HG03045 (cell line): ENCODE measurements at regions not wholly inside any gene's neighbourhood (a gene's known extent, or its start where the extent isn't known, plus 50 kb on each side); places are given as distances from the start of the nearest gene placed in this dataset.
"Not testable (repeated sequence)": the region's sequence is repeated elsewhere in the genome, so short reads cannot be mapped to it uniquely, and the experiment has no call there.

ENCODE experiments used
- ATAC-seq: cut with Tn5 transposase; IDR thresholded peaks from one replicate; pipeline ENCODE4 v1.9.1; 2021; ENCODE audit warnings: mild to moderate bottlenecking, moderate library complexity; ENCODE audit not compliant: unreplicated experiment

DNA sequence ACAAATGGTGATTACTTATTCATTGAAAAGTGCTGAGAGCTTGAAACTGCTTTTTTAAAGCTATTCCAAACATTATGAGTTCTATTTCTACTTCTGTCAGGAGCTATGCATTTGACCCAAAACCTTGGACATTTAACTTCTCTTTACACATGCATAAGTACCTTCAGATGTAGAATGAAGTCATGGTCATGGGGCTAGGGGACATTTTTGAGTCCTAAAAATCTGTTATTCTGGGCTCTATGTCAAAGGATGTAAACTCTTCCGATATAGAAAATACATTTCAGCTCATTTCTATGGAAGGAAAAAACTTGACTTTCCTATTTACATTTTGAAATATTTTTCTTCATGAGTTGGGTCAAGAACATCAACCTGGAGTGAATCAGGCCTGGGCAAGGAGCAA, 179.5 kb upstream of the CXCL12 start:
- no peak for ATAC-seq

DNA sequence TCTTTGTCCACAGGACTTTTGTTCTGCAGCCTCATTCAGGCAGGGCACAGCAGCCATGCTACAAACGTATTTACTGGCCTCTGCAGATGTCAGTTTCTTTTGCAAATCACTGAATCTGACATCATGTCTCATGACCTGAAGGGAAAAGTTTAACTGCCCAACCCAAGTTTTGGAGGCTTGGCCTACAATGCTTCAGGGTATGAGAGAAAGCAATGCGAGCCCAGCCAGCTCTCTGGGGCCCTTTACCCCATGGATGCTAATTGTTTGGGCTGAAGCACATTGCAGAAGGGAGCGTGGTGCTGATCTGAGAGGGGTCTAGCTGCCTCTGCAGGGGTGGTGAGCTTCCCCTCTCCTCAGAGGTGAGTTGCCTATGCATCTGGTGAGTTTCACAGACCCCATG, 179.9 kb upstream of the CXCL12 start:
- ATAC-seq, result no peak

GRCh38 chr10:44566786-44567185, 181.9 kb upstream of the CXCL12 start:
- no peak for ATAC-seq

GRCh38 chr10:44567471-44567870, 182.6 kb upstream of the CXCL12 start:
- ATAC-seq, result no peak

DNA sequence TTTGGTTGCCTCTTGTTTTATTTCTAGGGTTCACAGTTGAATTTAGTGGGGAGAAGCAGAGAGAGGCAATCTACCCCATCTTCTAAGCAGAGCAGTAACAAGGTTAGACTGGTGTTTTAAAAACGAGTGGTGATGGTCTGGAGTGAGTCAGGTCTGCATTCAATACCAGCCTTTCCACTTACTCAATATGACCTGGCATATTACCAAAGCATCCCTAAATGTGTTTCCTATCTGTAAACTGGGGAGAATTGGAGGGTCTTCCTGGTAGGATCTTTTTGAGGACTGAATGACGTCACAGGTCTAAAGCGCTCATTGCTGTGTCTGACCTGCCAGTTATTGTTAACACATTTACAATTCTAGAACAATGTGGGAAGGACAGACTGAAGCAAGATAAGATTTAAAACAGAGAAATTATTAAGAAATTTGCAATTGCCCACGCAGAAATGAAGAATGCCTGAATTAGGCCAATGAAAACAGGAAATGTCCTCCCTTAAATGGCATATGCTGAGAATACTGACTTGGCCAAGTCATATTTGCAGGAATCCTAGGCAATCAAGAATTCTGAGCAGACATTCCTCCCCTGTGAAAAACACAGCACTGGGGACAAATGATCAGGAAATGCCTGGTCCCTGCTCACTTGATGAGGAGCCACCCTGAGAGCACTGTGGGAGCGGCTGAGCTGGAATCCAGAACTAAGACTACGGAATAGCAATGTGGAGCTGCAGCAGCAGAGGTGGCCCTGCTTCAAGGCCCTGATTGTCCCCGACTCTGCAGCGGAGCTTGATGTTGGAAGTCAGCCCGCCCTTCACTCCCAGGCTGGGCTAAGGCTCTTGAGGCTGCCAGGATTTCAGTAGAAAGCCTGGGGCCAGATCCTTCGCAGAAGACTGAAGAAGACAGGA, 184.5 kb upstream of the CXCL12 start:
- ATAC-seq, result no peak

DNA sequence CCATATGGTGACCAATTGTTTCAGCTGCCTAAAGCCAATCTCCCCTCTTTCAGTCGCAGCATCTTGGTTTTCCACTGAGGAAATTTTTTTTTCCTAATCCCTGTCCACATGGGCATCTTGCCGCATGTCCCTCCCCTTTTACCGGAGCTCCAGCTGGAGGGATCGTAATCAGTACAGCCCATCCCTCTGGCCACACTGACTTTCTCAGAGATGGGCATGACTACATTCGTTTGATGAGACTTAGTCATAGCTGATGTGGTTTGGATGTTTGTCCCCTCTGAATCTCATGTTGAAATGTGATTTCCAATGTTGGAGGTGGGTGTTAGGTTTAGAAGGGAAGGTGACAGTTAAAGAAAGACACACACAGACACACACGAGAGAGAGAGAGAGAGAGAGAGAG, 186.8 kb upstream of the CXCL12 start:
- no peak for ATAC-seq

- ATAC-seq, result no peak
Measured at GRCh38 chr10:44572146-44572545, 187.2 kb upstream of the CXCL12 start.

DNA sequence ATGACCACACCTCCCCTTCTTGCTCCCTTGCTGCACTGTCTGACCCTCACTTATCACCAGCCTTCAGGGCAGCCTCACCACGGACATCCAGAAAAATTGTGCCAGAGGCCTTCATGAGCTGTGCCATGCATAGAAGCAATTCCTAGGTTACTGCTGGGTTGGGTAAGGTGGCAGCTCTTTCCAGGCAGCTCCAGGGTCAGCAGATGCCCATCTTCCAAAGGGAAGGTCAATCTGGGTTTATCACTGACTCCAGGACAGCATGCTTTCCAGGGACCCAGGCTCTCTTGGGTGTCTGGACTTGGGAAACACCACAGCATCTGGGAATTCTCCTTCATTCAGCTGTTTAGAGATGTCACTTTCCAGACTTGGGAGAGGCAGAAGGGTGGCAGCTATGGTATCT, 188.9 kb upstream of the CXCL12 start:
- ATAC-seq, result no peak

DNA sequence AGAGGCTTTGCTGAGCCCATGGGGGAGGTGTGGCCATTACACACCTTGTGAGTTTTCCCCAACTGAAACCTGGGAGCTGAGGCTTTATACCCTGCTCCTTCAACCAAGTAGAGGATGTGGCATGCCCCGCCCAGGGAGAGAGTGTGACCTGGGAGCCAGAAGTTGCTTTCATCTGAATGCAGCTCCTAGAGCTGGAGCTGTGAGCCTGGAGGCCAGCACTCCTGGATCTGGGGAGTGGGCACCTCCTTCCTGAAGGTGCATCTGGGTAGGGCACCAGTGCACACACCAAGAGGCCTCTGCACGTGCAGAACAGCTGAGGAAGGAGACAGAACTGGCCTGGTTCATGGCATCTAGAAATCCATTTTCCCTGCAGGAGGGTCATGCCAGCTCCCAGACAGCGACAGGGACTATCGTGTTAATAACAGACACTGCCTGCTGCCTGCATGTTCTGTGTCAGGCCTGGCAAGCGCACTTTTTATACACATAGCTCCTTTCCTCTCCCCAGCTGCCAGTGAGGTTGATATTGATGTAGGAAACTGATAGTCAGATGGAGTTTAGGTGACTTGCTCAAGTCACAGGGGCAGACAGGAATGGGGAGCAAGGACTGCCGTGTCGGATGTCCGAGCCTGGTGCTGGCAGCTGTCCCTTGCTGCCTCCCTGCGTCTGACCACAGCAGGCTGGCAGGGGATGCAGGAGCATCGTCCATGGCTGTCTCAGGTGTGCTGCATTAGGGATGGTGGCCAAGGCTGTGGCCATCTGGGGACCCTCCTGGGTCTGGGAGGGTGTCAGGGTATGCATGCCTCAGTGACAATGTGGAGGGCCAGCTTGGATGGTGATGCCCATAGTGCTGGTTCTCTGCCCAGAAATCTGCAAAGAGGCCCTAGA, 189.9 kb upstream of the CXCL12 start:
- no peak for ATAC-seq

GRCh38 chr10:44575601-44576380, 190.9 kb upstream of the CXCL12 start:
- no peak for ATAC-seq

- ATAC-seq, result no peak
Measured at GRCh38 chr10:44576702-44577191, 191.8 kb upstream of the CXCL12 start.

DNA sequence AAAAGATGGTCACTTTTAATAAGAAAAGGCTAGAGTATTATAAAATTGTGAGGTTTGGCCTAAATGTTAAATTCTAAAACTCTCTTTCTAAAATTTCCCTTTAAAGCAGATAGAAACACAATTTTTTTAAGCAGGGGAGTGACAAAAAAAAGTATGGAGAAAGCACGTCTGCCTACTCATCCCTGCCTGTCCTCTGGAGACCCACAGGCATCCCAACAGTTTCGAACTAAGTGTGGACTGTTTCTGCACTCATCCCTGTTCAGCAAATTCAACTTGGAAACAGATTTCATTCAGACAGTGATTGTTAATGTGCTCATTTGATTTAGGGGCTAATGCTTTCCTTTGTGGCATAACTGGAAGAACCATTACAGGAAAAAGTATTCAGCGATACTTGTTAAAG, 192.6 kb upstream of the CXCL12 start:
- ATAC-seq, result no peak

DNA sequence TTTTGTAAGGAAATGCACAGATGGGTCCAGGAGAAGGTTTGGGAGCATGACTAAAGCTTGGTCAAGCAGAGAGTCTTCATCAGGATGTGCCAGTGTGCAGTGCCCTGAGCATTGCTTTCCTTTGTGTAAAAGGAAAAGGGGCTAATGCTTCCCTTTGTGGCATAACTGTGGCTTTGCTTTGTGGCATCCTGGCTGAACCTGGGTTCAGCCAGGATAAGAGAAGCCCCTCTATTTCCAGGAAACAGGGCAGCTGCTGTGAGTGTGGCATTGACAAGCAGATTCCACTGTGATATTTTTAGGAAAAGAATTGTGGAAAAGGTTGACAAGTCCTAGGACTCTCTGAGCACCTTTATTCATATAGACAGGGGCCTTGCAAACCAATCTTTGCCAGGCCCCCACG, 193.4 kb upstream of the CXCL12 start:
- no peak for ATAC-seq

GRCh38 chr10:44578963-44579362, 194.1 kb upstream of the CXCL12 start:
- not testable (repeated sequence) for ATAC-seq

GRCh38 chr10:44581996-44582395, 197.1 kb upstream of the CXCL12 start:
- ATAC-seq, result no peak

- no peak for ATAC-seq
Measured at GRCh38 chr10:44587488-44588318, 202.8 kb upstream of the CXCL12 start.

DNA sequence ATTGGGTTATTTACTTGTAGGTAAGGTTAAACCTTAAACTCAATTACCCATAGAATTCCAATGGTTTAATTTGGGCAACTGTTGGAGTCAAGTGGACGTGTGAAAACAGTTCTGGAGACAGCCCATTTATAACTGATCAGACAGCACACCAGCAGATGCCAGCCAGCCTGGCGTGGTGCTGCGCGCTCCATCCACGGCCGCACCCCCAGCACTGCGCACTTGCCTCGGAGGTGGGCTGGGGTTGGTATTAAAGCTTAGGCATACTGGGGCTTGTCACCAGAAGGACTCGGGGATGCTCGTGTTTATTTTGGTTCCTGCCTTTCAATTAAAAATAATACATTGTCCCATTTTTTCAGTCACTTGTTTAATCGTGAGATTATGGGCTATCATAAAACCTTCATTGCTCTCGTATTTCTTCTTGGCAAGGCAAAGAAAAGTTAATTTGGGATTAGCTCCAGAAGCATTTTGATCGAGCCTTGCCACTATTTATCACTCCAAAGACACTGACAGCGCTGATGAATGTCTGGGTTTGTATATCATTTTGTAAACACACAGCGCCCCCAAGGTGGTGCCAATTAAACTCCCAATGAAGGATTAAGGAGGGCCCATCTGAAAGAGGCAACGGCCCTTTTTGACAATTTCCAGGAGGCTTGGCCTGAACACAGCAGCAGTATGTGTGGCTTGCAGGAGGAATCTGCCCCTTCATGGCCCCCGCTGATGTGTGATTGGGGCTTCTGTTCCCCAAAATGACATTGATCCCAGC, 204.5 kb upstream of the CXCL12 start:
- ATAC-seq, result no peak

DNA sequence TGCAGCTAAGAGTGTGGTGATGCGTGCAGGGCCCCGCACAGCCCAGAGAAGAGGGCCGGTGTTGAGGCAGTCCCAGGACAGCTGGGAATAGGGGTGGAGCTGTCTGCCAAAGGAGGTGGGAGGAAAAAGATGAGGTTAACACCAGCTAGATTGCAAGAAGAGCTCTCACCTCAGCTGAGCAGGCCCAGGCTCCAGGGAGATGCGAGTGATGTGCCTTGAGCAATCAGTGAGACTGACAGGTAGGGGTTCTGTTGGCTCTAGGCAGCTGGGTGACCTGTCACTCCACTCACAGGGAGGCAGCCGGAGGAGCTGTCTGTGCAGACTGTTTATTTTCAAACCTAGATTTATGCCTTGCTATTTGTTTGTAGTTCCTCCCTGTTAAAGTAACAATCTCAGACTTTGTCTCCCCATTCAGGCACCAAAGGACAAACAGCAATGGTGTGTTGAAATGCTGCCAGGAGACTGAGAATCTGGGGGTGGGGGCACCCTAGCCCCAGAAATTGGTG, 205.1 kb upstream of the CXCL12 start:
- no peak for ATAC-seq

- no peak for ATAC-seq
Measured at GRCh38 chr10:44591911-44592310, 207.0 kb upstream of the CXCL12 start.
